Lung (tissue), 11 donors: ENCODE measurements at regions not wholly inside any gene's neighbourhood (a gene's known extent, or its start where the extent isn't known, plus 50 kb on each side); places are given as distances from the start of the nearest gene placed in this dataset.

Experiments
- ATAC-seq: fragments of 200-7000 bp; cut with Tn5 transposase; one replicate; pipeline ENCODE4 v1.9.1; 2020; ENCODE audit warnings: moderate number of reproducible peaks; ENCODE audit not compliant: insufficient read depth, low FRiP score
- DNase-seq, 3 donors: peaks; one replicate each; pipeline ENCODE4 v3.0.0-alpha.2; 2013 to 2017
- H3K27ac ChIP-seq, 2 donors: one replicate each; pipeline ENCODE4 v1.5.1; 2013; ENCODE audit warnings: mild to moderate bottlenecking in 2 of 2, moderate library complexity in 2 of 2, control low read depth in 1 of 2, inconsistent platforms in 1 of 2, low read depth in 1 of 2, low read length in 1 of 2
- H3K27me3 ChIP-seq, 3 donors: one replicate each; pipeline ENCODE4 v1.5.1; 2013; ENCODE audit warnings: low read length in 2 of 3; ENCODE audit not compliant: control insufficient read depth in 3 of 3, insufficient read depth in 3 of 3
- H3K36me3 ChIP-seq, 4 donors: one replicate each; pipeline ENCODE4 v1.5.1; 2013; ENCODE audit warnings: low read length in 4 of 4, mild to moderate bottlenecking in 1 of 4, moderate library complexity in 1 of 4; ENCODE audit not compliant: control insufficient read depth in 4 of 4, insufficient read depth in 4 of 4
- H3K4me1 ChIP-seq, 5 donors: one replicate each; pipeline ENCODE4 v1.5.1; 2013; ENCODE audit warnings: low read length in 5 of 5, mild to moderate bottlenecking in 2 of 5, moderate library complexity in 1 of 5; ENCODE audit not compliant: control insufficient read depth in 5 of 5, insufficient read depth in 5 of 5
- H3K4me3 ChIP-seq: one replicate; pipeline ENCODE4 v1.5.1; 2013; ENCODE audit warnings: mild to moderate bottlenecking, control low read depth, moderate library complexity
- H3K9ac ChIP-seq, 2 donors: one replicate each; pipeline ENCODE4 v1.5.1; 2013; ENCODE audit warnings: low read length in 2 of 2, control low read depth in 1 of 2; ENCODE audit not compliant: insufficient read depth in 1 of 2
- H3K9me3 ChIP-seq, 4 donors: one replicate each; pipeline ENCODE4 v1.5.1; 2013; ENCODE audit warnings: low read length in 3 of 4, mild to moderate bottlenecking in 1 of 4, moderate library complexity in 1 of 4; ENCODE audit not compliant: control insufficient read depth in 4 of 4, insufficient read depth in 3 of 4
- WGBS, 2 donors: extraction: QIAGEN DNeasy Blood & Tissue Kit; methylation state at CpG; one replicate each; pipeline ENCODE4 v1.1.7; 2013; 5-methylcytosine and 5-hydroxymethylcytosine counted together
- TF ChIP-seq, protein P1 (sequence below): IDR thresholded peaks from 2 replicates; pipeline ENCODE4 v1.5.1; 2012; ENCODE audit warnings: mild to moderate bottlenecking; ENCODE audit errors: control extremely low read depth, extremely low read depth
- donor health status: control.
- donor health status: control.
- donor health status: Bipolar disorder and iron deficiency.
- donor health status: healthy.
- donor health status: DM: yes; HTN: yes; CAD: no.

DNA sequence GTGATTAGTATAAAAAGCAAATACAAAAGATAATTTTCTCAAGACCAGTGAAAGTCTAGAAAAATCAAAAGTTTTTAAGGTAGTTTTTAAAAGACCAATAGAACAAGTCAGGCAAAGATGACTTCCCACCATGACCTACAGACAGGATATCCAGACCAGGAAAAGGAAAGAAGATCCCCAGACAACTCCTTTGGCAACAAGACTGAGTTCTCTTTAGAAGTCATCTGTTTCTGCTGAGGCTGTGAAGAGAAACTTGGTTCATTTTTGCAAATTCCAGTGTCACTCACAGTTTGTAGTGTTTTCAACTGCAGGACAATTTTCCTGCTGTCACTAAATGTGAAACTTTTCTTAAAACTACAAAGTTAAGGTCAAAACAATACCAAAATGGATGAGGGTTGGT, 240.9 kb upstream of the SIX2 start:
- DNase-seq: no peak
- TF ChIP-seq, protein P1, sequence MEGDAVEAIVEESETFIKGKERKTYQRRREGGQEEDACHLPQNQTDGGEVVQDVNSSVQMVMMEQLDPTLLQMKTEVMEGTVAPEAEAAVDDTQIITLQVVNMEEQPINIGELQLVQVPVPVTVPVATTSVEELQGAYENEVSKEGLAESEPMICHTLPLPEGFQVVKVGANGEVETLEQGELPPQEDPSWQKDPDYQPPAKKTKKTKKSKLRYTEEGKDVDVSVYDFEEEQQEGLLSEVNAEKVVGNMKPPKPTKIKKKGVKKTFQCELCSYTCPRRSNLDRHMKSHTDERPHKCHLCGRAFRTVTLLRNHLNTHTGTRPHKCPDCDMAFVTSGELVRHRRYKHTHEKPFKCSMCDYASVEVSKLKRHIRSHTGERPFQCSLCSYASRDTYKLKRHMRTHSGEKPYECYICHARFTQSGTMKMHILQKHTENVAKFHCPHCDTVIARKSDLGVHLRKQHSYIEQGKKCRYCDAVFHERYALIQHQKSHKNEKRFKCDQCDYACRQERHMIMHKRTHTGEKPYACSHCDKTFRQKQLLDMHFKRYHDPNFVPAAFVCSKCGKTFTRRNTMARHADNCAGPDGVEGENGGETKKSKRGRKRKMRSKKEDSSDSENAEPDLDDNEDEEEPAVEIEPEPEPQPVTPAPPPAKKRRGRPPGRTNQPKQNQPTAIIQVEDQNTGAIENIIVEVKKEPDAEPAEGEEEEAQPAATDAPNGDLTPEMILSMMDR: no peak
- ATAC-seq: no peak
- H3K9me3 ChIP-seq: no peaks in the 10 kb centered on the region
- no peaks in the 10 kb centered on the region for H3K27me3 ChIP-seq
- no peak overlapping the region for H3K4me3 ChIP-seq
- no peak overlapping the region for H3K27ac ChIP-seq
- H3K4me1 ChIP-seq: no peaks in the 10 kb centered on the region
- H3K9ac ChIP-seq: no peak overlapping the region
- no peaks in the 10 kb centered on the region for H3K36me3 ChIP-seq

DNA sequence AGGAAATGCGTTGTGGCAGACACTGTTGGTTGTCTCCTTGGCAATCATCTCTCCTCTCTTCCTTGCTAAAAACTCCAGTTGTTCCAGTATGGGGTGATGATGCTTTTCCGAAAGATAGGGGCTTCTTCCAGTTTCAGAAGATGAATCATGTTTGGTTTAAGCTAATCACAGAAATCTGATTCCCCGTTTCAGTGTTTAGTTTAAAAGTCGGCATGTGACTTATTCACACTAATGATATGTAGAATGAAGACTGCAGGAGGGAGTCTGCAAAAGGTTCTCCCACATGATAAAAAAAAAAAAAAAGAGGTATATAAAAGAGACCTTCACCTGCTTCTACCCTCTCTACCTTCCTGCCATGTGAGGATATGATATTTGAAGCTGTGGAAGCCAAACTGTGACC, 239.0 kb upstream of the SIX2 start:
- Histone ChIP-seq H3K36me3 (no peaks in the 10 kb centered on the region), H3K27ac (no peak overlapping the region), H3K4me1 (no peaks in the 10 kb centered on the region), H3K9me3 (no peaks in the 10 kb centered on the region), H3K4me3 (no peak overlapping the region), H3K27me3 (no peaks in the 10 kb centered on the region), H3K9ac (no peak overlapping the region)
- 61 to 71% methylated on average over 4 of the region's 4 CpGs for WGBS, 2 donors
- no peak for ATAC-seq
- TF ChIP-seq, protein P1: no peak
- no peak for DNase-seq

DNA sequence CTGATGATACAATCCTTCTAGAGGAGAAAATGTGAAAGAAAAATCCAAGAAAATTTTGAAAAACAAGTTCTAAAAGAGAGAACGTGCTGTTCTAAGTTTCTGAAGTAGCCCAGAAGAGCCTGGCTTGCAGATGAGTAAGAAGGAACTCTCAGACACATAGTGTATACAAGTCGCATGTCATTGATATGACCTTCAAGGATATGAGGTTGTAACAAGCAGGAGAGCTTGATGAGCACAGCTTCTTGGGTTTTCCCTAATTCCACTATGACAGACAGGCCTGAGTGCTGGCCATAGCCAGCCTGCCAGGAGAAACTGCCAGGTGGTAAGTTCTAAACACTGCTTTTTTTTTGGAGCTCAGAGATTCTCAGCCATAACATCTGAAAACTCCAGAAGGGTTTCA, 235.7 kb upstream of the SIX2 start:
- WGBS, 2 donors: 82 to 90% methylated on average over 2 of the region's 2 CpGs
- no peak for ATAC-seq
- TF ChIP-seq, protein P1: no peak

DNA sequence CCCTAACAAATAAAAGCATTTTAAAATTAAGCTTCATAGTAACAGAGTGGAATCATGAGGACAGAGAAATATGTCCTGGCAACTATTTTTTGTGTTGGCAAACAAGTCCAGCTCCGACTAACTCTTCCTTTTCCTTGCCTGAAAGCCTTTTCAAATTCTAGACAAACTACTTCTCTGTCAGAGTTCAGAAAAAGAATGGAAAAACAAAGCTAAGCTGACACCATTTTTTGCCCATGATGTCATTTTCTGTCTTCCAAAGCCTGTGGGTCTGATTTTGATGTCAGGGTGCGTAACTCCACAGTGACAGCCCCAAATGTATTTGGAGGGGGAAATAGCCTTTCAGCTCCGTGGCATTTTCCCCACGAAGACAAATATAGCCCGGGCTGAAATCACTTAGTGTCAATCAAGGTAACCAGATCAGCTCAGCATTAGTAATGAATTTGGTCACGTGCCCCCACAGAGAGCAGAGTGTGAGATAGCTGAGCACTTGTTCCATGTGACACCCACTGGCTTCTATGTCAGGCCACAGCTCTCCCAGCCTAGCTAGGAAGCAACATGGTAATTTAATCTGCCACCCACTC, 233.0 kb upstream of the SIX2 start:
- Histone ChIP-seq H3K9ac (no peak overlapping the region), H3K36me3 (no peaks in the 10 kb centered on the region), H3K27me3 (no peaks in the 10 kb centered on the region), H3K4me1 (peaks cover 0 to 12% (median 0%) of the 10 kb centered on the region in 5 donors), H3K9me3 (no peaks in the 10 kb centered on the region), H3K4me3 (no peak overlapping the region), H3K27ac (peak overlapping the region in 1 of 2 donors; percentile 75)
- no peak for DNase-seq
- 41 to 65% methylated on average over 6 of the region's 6 CpGs for WGBS, 2 donors
- ATAC-seq: peak; percentile 69
- TF ChIP-seq, protein P1: no peak

More for the DNA sequence above, 235.7 kb upstream of the SIX2 start:
- no peak overlapping the region for H3K9ac ChIP-seq
- H3K9me3 ChIP-seq: no peaks in the 10 kb centered on the region
- no peak for DNase-seq
- no peaks in the 10 kb centered on the region for H3K36me3 ChIP-seq
- H3K27me3 ChIP-seq: no peaks in the 10 kb centered on the region
- no peak overlapping the region for H3K4me3 ChIP-seq
- no peak overlapping the region for H3K27ac ChIP-seq
- H3K4me1 ChIP-seq: peaks cover 0 to 4% (median 0%) of the 10 kb centered on the region in 5 donors
